ENCODE measurements at regions not wholly inside any gene's neighbourhood (a gene's known extent, or its start where the extent isn't known, plus 50 kb on each side); places are given as distances from the start of the nearest gene placed in this dataset.
"Not testable (repeated sequence)": the region's sequence is repeated elsewhere in the genome, so short reads cannot be mapped to it uniquely, and the experiment has no call there.

DNA sequence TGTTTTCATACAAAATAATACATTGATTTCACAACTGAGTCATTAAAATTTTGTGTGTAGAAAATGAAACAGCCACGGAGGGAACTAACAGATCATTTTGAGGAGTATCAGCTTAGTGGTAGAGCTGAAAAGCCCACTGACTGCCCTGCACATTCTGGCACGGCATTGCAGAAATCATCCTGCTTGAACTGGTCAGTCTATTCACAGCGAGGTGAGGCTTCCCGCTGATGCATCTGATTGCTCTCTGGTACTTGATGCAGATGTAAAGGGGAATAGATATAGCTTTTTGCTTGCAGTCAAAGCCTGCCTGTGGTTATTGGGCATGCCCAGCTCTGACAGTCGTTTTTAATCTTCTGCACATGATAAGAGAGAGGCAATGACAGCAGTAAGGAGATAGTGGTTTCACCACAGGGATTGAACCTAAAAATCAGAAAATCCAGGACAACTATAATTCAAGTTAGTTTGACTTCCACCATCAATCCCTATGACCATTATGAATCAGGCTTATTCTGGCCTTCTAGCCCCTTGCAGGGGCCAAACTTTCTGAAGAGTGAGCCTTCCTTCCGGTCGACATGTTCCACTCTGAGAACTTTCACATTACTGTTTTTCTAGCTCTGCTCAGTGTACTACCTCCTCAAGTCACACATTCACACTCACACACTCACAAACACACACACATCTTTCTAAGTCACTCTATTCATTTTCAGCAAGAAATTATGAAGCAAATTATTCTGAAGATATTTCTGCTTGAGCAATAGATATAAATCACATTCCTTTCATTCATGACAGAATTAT lies 782.8 kb upstream of the NUDT12 start:
- in situ Hi-C loops (cut with MboI; ENCODE audit: low sequenced_read_pairs in 4 of 4) (no loop called here), intact Hi-C loops (cut with DNase I; ENCODE audit: low total_unique reads) (no loop called here)
- H3K27me3 ChIP-seq, result no peaks in the 10 kb centered on the region
- ATAC-seq, result no peak
- no peaks in the 10 kb centered on the region for H3K9me3 ChIP-seq
- H3K27ac ChIP-seq, result no peak overlapping the region
- no peaks in the 10 kb centered on the region for H3K36me3 ChIP-seq
- DNase-seq, result no peak
- no peak overlapping the region for H3K4me3 ChIP-seq
- TF ChIP-seq POLR2A (IDR thresholded peaks at IDR 0.05), result no peak
- TF ChIP-seq, protein P1, sequence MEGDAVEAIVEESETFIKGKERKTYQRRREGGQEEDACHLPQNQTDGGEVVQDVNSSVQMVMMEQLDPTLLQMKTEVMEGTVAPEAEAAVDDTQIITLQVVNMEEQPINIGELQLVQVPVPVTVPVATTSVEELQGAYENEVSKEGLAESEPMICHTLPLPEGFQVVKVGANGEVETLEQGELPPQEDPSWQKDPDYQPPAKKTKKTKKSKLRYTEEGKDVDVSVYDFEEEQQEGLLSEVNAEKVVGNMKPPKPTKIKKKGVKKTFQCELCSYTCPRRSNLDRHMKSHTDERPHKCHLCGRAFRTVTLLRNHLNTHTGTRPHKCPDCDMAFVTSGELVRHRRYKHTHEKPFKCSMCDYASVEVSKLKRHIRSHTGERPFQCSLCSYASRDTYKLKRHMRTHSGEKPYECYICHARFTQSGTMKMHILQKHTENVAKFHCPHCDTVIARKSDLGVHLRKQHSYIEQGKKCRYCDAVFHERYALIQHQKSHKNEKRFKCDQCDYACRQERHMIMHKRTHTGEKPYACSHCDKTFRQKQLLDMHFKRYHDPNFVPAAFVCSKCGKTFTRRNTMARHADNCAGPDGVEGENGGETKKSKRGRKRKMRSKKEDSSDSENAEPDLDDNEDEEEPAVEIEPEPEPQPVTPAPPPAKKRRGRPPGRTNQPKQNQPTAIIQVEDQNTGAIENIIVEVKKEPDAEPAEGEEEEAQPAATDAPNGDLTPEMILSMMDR (IDR thresholded peaks at IDR 0.05 in 4 of 5, conservative IDR thresholded peaks at IDR 0.05 in 1 of 5), result no peak
- H3K4me1 ChIP-seq, result no peaks in the 10 kb centered on the region

DNA sequence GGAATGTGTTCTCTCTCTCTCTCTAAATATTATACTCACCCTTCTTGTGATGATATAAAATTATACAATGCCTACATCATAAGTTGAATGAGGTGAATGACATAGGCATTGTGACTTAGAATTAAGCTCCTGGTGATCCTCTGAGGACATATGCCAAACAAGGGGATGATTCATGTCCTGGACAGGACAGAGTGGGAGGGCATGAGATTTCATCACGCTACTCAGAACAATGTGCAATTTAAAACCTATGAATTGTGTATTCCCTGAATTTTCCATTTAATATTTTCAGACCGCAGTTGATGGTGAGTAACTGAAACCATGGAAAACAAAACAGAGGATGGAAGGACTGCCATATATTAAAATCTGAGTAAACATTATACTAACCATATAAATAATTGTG lies 782.2 kb upstream of the NUDT12 start:
- Histone ChIP-seq H3K4me1 (no peaks in the 10 kb centered on the region), H3K27ac (no peak overlapping the region), H3K36me3 (no peaks in the 10 kb centered on the region), H3K27me3 (no peaks in the 10 kb centered on the region), H3K9me3 (no peaks in the 10 kb centered on the region), H3K4me3 (no peak overlapping the region)
- TF ChIP-seq POLR2A (IDR thresholded peaks at IDR 0.05), result no peak
- TF ChIP-seq, protein P1 (IDR thresholded peaks at IDR 0.05 in 4 of 5, conservative IDR thresholded peaks at IDR 0.05 in 1 of 5), result no peak
- in situ Hi-C loops (cut with MboI; ENCODE audit: low sequenced_read_pairs in 4 of 4), result no loop called here
- DNase-seq (no peak), ATAC-seq (no peak)
- intact Hi-C loops (cut with DNase I; ENCODE audit: low total_unique reads), result no loop called here

DNA sequence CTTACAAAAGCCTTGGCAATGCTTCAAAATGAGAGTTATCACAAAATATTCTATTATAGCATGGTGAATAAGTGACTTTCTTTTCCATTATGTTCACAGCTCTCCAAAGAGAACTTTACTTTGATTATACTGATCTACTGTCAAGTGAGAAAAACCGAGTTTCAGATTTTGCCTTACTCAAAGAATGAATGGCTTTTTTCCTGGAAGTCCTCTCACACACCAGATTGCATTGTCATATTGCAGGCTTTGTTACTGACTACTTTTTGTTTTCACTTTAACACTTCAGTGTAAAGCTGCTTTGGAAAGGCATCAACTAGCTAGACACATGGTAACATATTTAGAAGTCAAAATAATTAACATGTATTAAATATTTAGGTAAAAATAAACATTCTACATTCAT lies 765.2 kb upstream of the NUDT12 start:
- ATAC-seq (no peak), DNase-seq (no peak)
- Histone ChIP-seq H3K9me3 (no peaks in the 10 kb centered on the region), H3K27ac (no peak overlapping the region), H3K4me3 (no peak overlapping the region), H3K4me1 (no peaks in the 10 kb centered on the region), H3K27me3 (no peaks in the 10 kb centered on the region), H3K36me3 (no peaks in the 10 kb centered on the region)
- in situ Hi-C loops (cut with MboI; ENCODE audit: low sequenced_read_pairs in 4 of 4) (no loop called here), intact Hi-C loops (cut with DNase I; ENCODE audit: low total_unique reads) (no loop called here)
- TF ChIP-seq, protein P1 (IDR thresholded peaks at IDR 0.05 in 4 of 5, conservative IDR thresholded peaks at IDR 0.05 in 1 of 5), result no peak
- no peak for TF ChIP-seq POLR2A (IDR thresholded peaks at IDR 0.05)

DNA sequence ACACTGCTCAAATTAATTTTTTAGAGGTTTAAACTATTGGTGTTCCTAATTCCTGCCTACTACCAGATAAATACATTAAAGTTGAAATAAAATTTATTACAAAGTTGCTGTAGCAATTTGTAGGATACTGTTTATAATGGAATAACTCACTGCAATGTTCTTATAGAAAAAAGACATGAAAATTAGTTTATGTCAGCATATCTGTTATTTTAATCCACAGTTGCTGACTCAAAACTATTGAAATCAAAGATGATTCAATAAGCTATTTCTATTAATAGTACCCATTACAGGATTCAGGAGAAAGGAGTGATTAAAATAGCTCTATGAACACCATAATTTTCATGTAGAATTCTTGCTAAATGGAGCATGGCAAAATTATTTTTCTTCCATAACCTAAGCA lies 764.4 kb upstream of the NUDT12 start:
- TF ChIP-seq, protein P1 (IDR thresholded peaks at IDR 0.05 in 4 of 5, conservative IDR thresholded peaks at IDR 0.05 in 1 of 5), result no peak
- no peak for TF ChIP-seq POLR2A (IDR thresholded peaks at IDR 0.05)
- in situ Hi-C loops (cut with MboI; ENCODE audit: low sequenced_read_pairs in 4 of 4) (no loop called here), intact Hi-C loops (cut with DNase I; ENCODE audit: low total_unique reads) (no loop called here)
- no peaks in the 10 kb centered on the region for H3K4me1 ChIP-seq
- DNase-seq (no peak), ATAC-seq (no peak)
- H3K27ac ChIP-seq, result no peak overlapping the region
- H3K4me3 ChIP-seq, result no peak overlapping the region
- H3K36me3 ChIP-seq, result no peaks in the 10 kb centered on the region
- H3K9me3 ChIP-seq, result no peaks in the 10 kb centered on the region
- H3K27me3 ChIP-seq, result no peaks in the 10 kb centered on the region

DNA sequence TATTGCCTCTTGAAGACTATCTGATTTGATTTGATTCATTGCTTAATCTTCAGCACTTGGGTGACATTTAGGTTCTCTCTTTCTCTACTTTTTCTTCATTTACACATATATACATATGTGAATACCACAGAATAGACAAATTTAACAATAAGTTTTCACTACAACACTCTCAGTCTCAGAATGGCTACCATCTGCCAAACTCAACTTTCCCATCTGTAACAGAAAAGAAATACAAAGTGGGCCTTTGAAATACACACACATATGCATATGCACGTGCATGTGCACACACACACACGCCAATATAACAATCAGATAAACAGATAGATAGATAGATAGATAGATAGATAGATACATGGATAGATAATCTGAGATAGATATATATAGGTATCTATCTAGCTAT lies 762.8 kb upstream of the NUDT12 start:
- no peaks in the 10 kb centered on the region for H3K9me3 ChIP-seq
- no peak overlapping the region for H3K4me3 ChIP-seq
- no peak for DNase-seq
- no peaks in the 10 kb centered on the region for H3K27me3 ChIP-seq
- no peak for TF ChIP-seq POLR2A (IDR thresholded peaks at IDR 0.05)
- TF ChIP-seq, protein P1 (IDR thresholded peaks at IDR 0.05 in 4 of 5, conservative IDR thresholded peaks at IDR 0.05 in 1 of 5), result no peak
- intact Hi-C loops (cut with DNase I; ENCODE audit: low total_unique reads), result no loop called here
- H3K36me3 ChIP-seq, result no peaks in the 10 kb centered on the region
- ATAC-seq, result no peak
- in situ Hi-C loops (cut with MboI; ENCODE audit: low sequenced_read_pairs in 4 of 4), result no loop called here
- H3K4me1 ChIP-seq, result no peaks in the 10 kb centered on the region
- H3K27ac ChIP-seq, result no peak overlapping the region

DNA sequence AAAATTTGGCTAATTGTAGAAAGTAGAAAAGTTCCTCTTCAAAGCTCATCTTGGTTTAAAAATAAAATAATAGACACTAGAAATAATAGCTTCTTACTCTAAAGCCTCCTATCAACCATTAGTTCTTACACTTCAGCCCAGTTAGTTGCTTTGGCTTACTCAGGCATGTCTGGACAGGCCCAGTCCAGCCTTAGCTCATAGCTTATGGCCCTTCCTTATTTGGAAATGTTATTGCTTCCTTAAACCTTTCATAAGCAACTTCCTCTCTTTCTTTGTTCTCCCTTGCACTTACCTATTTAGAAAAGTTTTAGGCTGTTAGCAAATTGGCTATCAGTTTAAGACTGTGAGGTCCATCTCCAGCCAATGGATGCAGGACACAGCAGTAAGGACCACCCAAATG lies 754.1 kb upstream of the NUDT12 start:
- H3K4me1 ChIP-seq; intact Hi-C loops (cut with DNase I; ENCODE audit: low total_unique reads); in situ Hi-C loops (cut with MboI; ENCODE audit: low sequenced_read_pairs in 4 of 4); H3K9me3 ChIP-seq; H3K4me3 ChIP-seq; H3K27ac ChIP-seq; H3K36me3 ChIP-seq; H3K27me3 ChIP-seq; ATAC-seq; DNase-seq: not testable (repeated sequence)
